GM19455 (cell line): ENCODE measurements at regions not wholly inside any gene's neighbourhood (a gene's known extent, or its start where the extent isn't known, plus 50 kb on each side); places are given as distances from the start of the nearest gene placed in this dataset.

Source experiments
- ATAC-seq: cut with Tn5 transposase; IDR thresholded peaks from one replicate; pipeline ENCODE4 v1.9.1; 2021; ENCODE audit not compliant: unreplicated experiment

GRCh38 chr9:27625751-27626150 is 52.5 kb upstream of the C9orf72 start:
- ATAC-seq: no peak

- no peak for ATAC-seq
Measured at GRCh38 chr9:27626244-27627187, 53.2 kb upstream of the C9orf72 start.

DNA sequence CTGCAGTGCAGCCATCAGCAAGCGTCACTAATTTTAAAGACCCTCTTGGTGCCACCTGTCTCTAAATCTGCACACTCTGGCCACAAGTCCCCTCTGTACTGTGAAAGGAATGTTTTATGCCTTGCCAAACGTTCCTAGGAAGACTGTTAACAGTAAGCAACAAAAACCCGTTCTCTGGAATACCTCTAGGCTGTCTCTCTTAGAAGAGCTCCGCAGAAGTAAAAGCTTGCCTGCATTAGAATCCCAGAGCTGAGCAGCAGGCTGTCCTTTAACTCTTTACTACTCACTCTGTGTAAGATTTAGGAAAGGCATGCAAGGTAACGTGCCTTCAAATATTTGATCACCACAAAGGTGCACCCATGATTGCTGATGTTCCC is 53.9 kb upstream of the C9orf72 start:
- no peak for ATAC-seq

DNA sequence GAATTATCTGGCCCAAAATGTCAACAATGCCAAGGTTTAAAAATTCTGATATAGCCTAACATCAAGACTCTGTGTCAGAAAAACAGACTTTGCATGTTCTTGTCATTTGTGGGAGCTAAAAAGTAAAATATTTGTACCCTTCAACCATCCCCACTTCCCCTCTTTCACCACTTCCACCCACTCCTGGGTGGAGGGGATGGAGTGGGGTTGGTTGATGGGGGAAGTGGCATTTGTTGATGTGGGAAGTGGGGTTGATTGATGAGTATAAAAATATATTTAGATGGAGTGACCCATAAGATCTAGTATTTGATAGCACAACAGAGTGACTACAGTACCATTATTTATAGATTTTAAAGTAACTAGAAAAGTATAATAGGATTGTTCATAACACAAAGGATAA is 55.0 kb upstream of the C9orf72 start:
- no peak for ATAC-seq

GRCh38 chr9:27629425-27629824 is 56.1 kb upstream of the C9orf72 start:
- no peak for ATAC-seq

DNA sequence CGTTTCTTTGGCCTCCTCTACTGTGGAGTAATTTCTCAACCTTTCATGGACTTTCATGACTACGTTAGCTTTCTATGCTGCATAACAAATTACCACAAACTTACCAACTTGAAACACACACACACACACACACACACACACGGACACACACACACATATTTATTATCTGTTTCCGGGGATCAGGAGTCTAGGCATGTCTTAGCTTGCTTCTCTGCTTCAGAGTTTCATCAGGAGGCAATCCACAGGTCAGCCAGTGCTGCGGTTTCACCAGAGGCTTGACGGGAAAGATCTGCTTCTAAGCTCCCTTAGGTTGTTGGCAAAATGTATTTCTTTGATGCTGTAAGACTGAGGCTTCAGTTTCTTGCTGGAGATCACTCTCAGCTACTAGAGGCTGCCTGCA is 59.0 kb upstream of the C9orf72 start:
- ATAC-seq: no peak

DNA sequence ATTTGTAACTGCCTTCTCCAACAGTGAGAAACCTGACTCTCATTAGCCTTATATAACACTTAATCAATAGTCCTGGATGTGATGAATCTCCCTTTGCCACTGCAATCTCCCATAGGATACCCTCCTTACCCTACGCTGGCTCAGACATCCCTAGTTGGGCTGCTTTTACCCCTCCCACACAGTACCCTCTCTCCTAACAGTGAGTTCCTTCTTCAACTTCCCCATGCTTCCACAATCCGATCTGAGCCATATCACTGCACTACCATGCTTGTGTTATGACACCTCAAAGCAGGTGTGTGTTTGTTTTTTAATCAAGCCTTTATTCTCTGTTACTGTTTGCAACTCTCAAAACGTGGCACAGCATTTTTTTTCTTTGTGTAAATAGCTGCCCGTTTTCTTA is 60.5 kb upstream of the C9orf72 start:
- ATAC-seq: no peak

DNA sequence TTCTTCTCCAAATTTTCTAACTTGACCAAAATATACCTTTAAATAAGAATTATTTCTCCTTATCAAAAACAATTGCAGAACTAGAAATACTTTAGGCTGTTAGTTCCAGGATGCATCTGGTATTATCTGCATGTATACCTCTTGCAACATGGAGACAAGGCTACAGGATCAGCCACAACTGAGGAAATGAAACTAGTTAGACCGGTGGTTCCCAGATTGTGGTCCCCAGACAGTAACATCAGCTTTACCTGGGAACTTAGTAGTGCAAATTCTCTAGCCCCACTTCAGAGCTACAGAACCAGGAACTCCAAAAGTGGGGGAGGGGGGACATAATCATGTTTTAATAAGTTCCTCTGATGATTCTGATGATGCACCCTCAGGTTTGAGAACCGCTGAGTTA is 61.6 kb upstream of the C9orf72 start:
- no peak for ATAC-seq

GRCh38 chr9:27638716-27639115 is 65.4 kb upstream of the C9orf72 start:
- no peak for ATAC-seq

DNA sequence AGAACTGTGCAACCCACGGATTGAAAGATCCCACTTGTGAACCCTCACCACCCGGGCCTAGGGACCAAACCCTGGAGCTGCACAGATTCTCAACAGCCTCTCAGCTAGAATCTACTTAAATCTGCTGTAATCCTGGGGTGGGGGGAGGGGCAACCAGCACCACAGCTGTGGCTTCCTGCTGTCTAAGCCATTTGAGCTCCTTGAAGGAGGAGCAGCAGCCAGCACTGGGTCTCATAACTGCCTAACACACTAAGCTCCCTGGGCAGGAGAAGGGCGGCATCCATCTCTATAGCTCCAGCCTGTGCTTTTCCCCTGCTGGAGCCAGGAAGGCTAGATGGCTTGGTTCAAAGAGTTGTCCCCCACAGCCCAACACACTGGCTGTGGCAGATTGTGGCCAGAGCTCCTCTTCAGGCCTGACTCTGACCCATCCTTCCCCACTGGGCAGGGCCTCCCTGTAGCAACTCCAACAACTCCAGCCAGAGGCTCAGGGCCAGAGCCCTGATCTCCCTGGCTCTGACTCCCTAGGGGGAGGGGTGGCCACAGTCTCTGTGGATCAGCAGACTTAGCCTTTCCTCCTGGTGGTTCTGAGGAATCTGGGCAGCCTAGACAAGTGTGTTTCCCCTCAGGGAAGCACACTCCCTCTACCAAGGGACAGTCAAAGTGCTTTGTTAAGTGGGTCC is 72.0 kb upstream of the C9orf72 start:
- no peak for ATAC-seq

- ATAC-seq: no peak
Measured at GRCh38 chr9:27653246-27653645, 80.0 kb upstream of the C9orf72 start.

DNA sequence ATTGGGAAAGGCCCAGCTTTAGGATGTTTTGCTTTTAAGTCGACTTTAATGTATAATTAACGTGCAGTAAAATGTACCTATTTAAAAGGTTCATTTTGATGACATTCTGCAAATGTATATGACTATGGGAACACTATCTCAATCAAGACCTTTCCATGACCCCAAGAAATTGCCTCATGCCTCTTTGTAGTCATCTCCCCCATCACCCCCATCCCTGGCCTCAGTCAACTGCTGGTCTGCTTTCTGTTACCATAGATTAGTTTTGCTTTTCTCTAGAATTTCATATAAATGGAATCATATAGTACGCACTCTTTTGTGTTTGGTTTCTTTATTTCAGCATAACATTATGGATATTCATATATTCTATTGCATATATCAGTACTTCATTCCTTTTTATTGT is 80.7 kb upstream of the C9orf72 start:
- ATAC-seq: no peak

DNA sequence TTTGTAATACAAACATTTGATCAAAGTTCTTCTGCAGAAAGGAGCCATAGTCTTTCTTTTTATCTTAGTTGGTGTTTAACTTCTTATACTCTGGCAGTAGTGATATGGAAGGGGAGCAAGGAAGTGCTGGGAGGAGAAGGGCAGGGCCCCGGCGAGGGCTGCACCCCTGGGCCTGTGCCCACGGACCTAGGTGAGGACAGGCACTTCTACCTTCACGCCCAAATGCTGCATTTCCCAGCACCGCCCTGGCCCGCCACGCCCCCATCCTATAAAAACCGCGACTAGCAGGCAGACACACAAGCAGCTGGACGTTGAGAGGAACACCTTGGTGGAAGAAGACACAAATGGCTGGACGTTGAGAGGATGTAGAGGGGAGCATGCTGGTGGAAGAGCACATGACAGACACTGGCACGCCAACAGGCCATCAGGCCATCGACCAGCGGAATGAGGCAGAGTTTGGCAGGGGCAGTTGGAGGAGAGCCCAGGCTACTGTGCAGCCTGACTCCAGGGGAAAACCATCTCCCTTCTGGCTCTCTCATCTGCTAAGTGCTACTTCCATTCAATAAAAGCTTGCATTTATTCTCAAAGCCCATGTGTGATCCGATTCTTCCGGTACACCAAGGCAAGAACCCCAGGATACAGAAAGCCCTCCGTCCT is 81.5 kb upstream of the C9orf72 start:
- no peak for ATAC-seq

GRCh38 chr9:27655441-27655840 is 82.2 kb upstream of the C9orf72 start:
- ATAC-seq: no peak

GRCh38 chr9:27659001-27659400 is 85.7 kb upstream of the C9orf72 start:
- ATAC-seq: no peak

DNA sequence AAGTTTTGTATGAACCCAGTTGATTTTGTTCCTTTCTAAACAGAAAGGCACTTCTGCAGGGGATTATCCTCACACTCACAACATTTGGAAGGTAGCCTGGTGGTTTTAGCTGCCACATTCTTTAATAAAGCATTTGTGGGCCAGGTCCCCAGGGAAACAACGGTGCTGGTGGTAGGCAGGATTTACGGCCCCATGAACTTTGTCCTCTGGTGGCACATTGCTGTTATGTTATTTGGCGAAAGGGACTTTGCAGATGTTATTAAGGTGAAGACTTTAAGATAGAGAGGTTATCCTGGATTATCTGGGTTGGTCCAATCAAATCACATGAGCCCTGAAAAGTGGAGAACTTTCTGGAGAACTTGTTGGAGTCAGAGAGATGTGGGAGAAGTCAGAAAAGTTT is 86.3 kb upstream of the C9orf72 start:
- ATAC-seq: no peak

DNA sequence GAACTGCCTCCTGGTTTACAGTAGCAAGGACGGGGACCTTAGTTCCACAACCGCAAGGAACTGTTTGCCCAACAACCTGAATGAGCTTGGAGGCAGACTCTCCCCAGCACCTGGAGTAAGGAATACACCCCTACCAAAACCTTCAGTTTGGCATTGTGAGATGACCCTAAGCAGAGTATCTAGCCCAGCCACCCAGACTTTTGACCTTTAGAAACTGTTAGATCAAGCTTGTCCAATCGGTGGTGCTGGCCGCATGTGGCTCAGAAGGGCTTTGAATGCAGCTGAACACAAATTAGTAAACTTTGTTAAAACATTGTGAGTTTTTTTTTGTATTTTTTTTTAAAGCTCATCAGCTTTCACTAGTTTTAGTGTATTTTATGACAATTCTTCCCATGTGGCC is 86.9 kb upstream of the C9orf72 start:
- no peak for ATAC-seq

GRCh38 chr9:27663526-27663925 is 90.2 kb upstream of the C9orf72 start:
- ATAC-seq: no peak

DNA sequence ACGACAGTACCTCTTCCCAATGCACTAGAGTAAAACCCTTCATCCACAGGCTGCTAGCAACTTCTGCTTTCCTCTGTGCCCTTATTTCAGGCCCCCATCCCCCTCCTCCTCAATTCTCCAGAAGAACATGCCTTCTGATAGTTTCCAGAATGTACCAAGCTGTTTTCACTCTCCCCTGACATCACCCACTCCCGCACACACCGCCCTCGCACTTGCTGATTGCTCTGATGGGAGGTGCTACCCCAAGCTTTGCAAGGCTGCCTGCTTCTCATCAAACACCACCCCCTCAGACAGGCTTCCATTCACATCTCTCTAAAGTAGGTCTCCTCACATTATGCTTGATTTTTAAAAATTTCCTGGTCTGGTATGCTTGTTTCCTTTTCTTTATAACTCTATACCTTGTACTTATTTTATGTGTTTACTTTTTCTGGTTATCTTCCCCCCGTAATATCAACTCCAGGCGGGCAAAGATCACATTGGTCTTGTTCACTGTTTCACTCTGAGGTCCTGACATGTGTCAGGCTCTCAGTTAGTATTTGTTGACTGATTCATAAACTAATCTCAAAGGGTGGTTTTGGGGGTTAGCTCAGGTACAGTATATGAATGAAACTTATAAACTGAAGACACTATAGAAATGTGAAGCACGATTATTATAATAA is 91.0 kb upstream of the C9orf72 start:
- ATAC-seq: no peak

- ATAC-seq: no peak
Measured at GRCh38 chr9:27665136-27665535, 91.9 kb upstream of the C9orf72 start.

- ATAC-seq: no peak
Measured at GRCh38 chr9:27668280-27668679, 95.0 kb upstream of the C9orf72 start.
